Spleen (tissue), 11 donors: ENCODE measurements at regions not wholly inside any gene's neighbourhood (a gene's known extent, or its start where the extent isn't known, plus 50 kb on each side); places are given as distances from the start of the nearest gene placed in this dataset.

Experiments
- DNase-seq: peaks from one replicate; pipeline ENCODE4 v3.0.0-alpha.2; 2020
- H3K27ac ChIP-seq, 8 donors: fragments of 200-600 bp; sonication (generic) in 7 of 8; 1 replicate in 4 of 8; 2 replicates in 4 of 8; pipeline versions ENCODE4 v1.5.0 to v1.8.0; 2016 to 2021; ENCODE audit warnings: inconsistent platforms in 4 of 8, mild to moderate bottlenecking in 4 of 8, moderate library complexity in 1 of 8
- H3K27me3 ChIP-seq, 7 donors: fragments of 200-600 bp; sonication (generic) in 6 of 7; replicated peaks in 1 of 7; 1 replicate in 4 of 7; 2 replicates in 3 of 7; pipeline versions ENCODE4 v1.5.0 to v1.8.0; 2016 to 2021; ENCODE audit warnings: inconsistent platforms in 3 of 7, mild to moderate bottlenecking in 1 of 7
- H3K36me3 ChIP-seq, 6 donors: fragments of 200-600 bp; sonication (generic) in 5 of 6; 1 replicate in 4 of 6; 2 replicates in 2 of 6; pipeline versions ENCODE4 v1.5.0 to v1.8.0; 2016 to 2021; ENCODE audit warnings: inconsistent platforms in 2 of 6
- H3K4me1 ChIP-seq, 6 donors: fragments of 200-600 bp; sonication (generic) in 5 of 6; 1 replicate in 3 of 6; 2 replicates in 3 of 6; pipeline versions ENCODE4 v1.5.0 to v1.8.0; 2016 to 2021; ENCODE audit warnings: inconsistent platforms in 3 of 6
- H3K4me3 ChIP-seq, 8 donors: fragments of 200-600 bp; sonication (generic) in 7 of 8; 1 replicate in 4 of 8; 2 replicates in 4 of 8; pipeline versions ENCODE4 v1.5.0 to v1.8.0; 2016 to 2021; ENCODE audit warnings: inconsistent platforms in 4 of 8, mild to moderate bottlenecking in 4 of 8, moderate library complexity in 2 of 8
- H3K9me3 ChIP-seq, 8 donors: fragments of 200-600 bp; sonication (generic) in 7 of 8; 1 replicate in 4 of 8; 2 replicates in 4 of 8; pipeline versions ENCODE4 v1.5.0 to v1.8.0; 2016 to 2021; ENCODE audit warnings: inconsistent platforms in 4 of 8
- POLR2A ChIP-seq, 3 donors: fragments of 450-650 bp; IDR thresholded peaks; one replicate each; pipeline ENCODE4 v1.5.1; 2017; ENCODE audit warnings: antibody characterized with exemption in 3 of 3, mild to moderate bottlenecking in 1 of 3
- POLR2AphosphoS5 ChIP-seq, 3 donors: sonication (generic); formaldehyde crosslinking; IDR thresholded peaks; one replicate each; pipeline ENCODE4 v1.5.1; 2017; ENCODE audit warnings: antibody characterized with exemption in 3 of 3
- WGBS, 5 donors: extraction: QIAGEN DNeasy Blood & Tissue Kit in 3 of 5; methylation state at CpG; one replicate each; pipeline versions ENCODE4 v1.1.5 to v1.1.7; 2013 to 2018; 5-methylcytosine and 5-hydroxymethylcytosine counted together
- intact Hi-C: fragments of 100-400 bp; cut with DNase I; formaldehyde crosslinking; loops from one replicate; pipeline ENCODE4 v1.15.0; 2023; ENCODE audit warnings: low total_unique reads
- TF ChIP-seq, protein P1 (sequence below), 11 experiments: fragments of 200-600 bp in 7 of 11; fragments of 450-650 bp in 4 of 11; sonication (generic) in 4 of 11; IDR thresholded peaks in 8 of 11; conservative IDR thresholded peaks in 3 of 11; 1 replicate in 7 of 11; 2 replicates in 4 of 11; pipeline versions ENCODE4 v1.4.0 to v1.8.0; 2016 to 2021; ENCODE audit warnings: antibody characterized with exemption in 11 of 11, inconsistent platforms in 4 of 11, mild to moderate bottlenecking in 1 of 11
- donor health status: healthy with polysubstance abuse.
- donor health status: DM: no; HTN: no; CAD: no; lungs with moderate emphysema.
- donor health status: DM: no; HTN: no; CAD: no.
- donor health status: Bipolar disorder and iron deficiency.
- donor health status: healthy.
- donor health status: DM: no; HTN: no; CAD: no.
- donor health status: DM: yes; HTN: yes; CAD: no.

DNA sequence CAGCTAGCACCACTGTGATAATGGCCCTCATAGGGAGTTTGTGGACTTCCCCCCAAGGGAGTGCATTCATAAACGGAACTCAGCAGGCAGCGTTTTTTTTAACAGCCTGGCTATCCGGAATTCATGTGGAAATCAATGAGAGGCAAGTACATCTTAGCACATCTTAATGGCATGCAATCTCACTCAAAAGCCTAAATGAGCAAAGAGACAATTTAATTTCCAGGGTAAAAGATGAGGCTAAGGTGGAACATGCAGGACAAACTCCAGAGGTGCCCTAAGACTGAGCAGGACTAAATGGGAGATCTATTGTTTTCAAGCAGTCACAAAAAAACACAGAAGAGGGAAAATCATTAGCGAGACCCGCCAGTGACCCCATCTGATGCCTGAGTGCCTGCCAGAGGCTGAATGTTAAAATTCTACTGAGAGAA lies 243.5 kb upstream of the KCNIP4 start:
- Histone ChIP-seq H3K4me1 (no peaks in the 10 kb centered on the region), H3K27ac (no peak overlapping the region), H3K27me3 (no peaks in the 10 kb centered on the region), H3K4me3 (no peak overlapping the region), H3K9me3 (peaks cover 0 to 11% (median 0%) of the 10 kb centered on the region in 8 donors), H3K36me3 (no peaks in the 10 kb centered on the region)
- intact Hi-C loops, result no loop called here
- WGBS, 5 donors, result 13 to 20% (median 14%) methylated on average over 5 of the region's 5 CpGs
- TF ChIP-seq POLR2A (IDR thresholded peaks at IDR 0.05), result no peak
- no peak for TF ChIP-seq POLR2AphosphoS5 (IDR thresholded peaks at IDR 0.05)
- TF ChIP-seq, protein P1, sequence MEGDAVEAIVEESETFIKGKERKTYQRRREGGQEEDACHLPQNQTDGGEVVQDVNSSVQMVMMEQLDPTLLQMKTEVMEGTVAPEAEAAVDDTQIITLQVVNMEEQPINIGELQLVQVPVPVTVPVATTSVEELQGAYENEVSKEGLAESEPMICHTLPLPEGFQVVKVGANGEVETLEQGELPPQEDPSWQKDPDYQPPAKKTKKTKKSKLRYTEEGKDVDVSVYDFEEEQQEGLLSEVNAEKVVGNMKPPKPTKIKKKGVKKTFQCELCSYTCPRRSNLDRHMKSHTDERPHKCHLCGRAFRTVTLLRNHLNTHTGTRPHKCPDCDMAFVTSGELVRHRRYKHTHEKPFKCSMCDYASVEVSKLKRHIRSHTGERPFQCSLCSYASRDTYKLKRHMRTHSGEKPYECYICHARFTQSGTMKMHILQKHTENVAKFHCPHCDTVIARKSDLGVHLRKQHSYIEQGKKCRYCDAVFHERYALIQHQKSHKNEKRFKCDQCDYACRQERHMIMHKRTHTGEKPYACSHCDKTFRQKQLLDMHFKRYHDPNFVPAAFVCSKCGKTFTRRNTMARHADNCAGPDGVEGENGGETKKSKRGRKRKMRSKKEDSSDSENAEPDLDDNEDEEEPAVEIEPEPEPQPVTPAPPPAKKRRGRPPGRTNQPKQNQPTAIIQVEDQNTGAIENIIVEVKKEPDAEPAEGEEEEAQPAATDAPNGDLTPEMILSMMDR (IDR thresholded peaks at IDR 0.05 in 8 of 11, conservative IDR thresholded peaks at IDR 0.05 in 3 of 11), result no peak
- no peak for DNase-seq

DNA sequence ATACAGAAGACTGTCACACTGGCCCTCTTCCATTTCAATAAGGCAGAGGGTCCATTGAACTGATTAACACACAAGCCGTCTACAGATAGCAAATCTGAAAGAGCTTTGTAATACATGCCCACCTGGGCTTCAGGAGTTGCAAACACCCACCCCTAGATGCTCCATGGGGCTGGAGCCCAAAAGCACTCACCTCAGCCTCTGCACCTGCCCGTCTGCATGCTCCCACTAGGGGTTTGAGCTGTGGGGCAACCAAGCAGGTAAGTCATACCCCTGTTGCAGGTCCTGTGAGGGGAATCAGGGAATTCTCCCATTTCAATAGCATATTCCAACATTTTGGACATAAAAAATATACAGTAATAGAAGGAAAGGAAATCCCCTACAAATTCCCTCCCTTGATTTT lies 243.0 kb upstream of the KCNIP4 start:
- no peak overlapping the region for H3K27ac ChIP-seq
- DNase-seq, result no peak
- TF ChIP-seq POLR2AphosphoS5 (IDR thresholded peaks at IDR 0.05), result no peak
- TF ChIP-seq, protein P1 (IDR thresholded peaks at IDR 0.05 in 8 of 11, conservative IDR thresholded peaks at IDR 0.05 in 3 of 11), result no peak
- no peak for TF ChIP-seq POLR2A (IDR thresholded peaks at IDR 0.05)
- intact Hi-C loops, result no loop called here
- H3K4me3 ChIP-seq, result no peak overlapping the region
- no peaks in the 10 kb centered on the region for H3K4me1 ChIP-seq
- no peaks in the 10 kb centered on the region for H3K36me3 ChIP-seq
- peaks cover 0 to 11% (median 0%) of the 10 kb centered on the region in 8 donors for H3K9me3 ChIP-seq
- WGBS, 5 donors, result 47 to 72% (median 67%) methylated on average over 2 of the region's 2 CpGs
- H3K27me3 ChIP-seq, result no peaks in the 10 kb centered on the region

DNA sequence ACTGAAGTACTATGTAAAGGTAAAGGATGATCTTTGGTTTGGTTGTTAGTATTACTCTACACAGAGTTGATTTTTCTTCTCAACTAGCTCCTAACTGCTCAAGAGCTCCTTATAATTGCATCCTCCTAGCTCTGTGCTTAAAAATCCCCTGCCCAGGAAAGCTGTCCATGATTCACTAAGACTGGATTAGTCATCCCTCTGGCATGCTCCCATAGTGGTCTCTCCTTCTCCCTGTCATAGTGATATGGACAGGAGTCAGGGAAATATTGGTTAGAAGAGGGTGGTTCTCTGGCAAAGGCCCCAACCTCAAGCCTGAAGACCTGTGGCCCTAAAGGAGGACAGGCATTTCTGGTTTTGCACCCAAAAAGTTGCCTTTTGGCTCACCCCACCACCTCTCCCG lies 242.3 kb upstream of the KCNIP4 start:
- H3K4me3 ChIP-seq, result no peak overlapping the region
- peaks cover 0 to 8% (median 0%) of the 10 kb centered on the region in 8 donors for H3K9me3 ChIP-seq
- WGBS, 5 donors, result 63 to 93% (median 81%) methylated on average over 1 of the region's 1 CpG
- DNase-seq, result no peak
- intact Hi-C loops, result no loop called here
- TF ChIP-seq POLR2AphosphoS5 (IDR thresholded peaks at IDR 0.05) (no peak), POLR2A (IDR thresholded peaks at IDR 0.05) (no peak)
- TF ChIP-seq, protein P1 (IDR thresholded peaks at IDR 0.05 in 8 of 11, conservative IDR thresholded peaks at IDR 0.05 in 3 of 11), result no peak
- H3K27ac ChIP-seq, result no peak overlapping the region
- H3K36me3 ChIP-seq, result no peaks in the 10 kb centered on the region
- H3K4me1 ChIP-seq, result no peaks in the 10 kb centered on the region
- H3K27me3 ChIP-seq, result no peaks in the 10 kb centered on the region

GRCh38 chr4:22187203-22187820 lies 238.7 kb upstream of the KCNIP4 start:
- Histone ChIP-seq H3K4me3 (no peak overlapping the region), H3K9me3 (peaks cover 0 to 4% (median 0%) of the 10 kb centered on the region in 8 donors), H3K36me3 (no peaks in the 10 kb centered on the region), H3K27me3 (no peaks in the 10 kb centered on the region), H3K27ac (no peak overlapping the region), H3K4me1 (no peaks in the 10 kb centered on the region)
- TF ChIP-seq POLR2AphosphoS5 (IDR thresholded peaks at IDR 0.05) (no peak), POLR2A (IDR thresholded peaks at IDR 0.05) (no peak)
- TF ChIP-seq, protein P1 (IDR thresholded peaks at IDR 0.05 in 8 of 11, conservative IDR thresholded peaks at IDR 0.05 in 3 of 11), result no peak
- intact Hi-C loops, result no loop called here
- DNase-seq, result no peak
- WGBS, 5 donors, result 69 to 76% (median 72%) methylated on average over 2 of the region's 2 CpGs
